LoVo (cell line): ENCODE measurements at regions not wholly inside any gene's neighbourhood (a gene's known extent, or its start where the extent isn't known, plus 50 kb on each side); places are given as distances from the start of the nearest gene placed in this dataset.

Experiments used
- DNase-seq: peaks from one replicate; pipeline ENCODE4 v3.0.0-alpha.2; 2016; ENCODE audit warnings: low spot score

GRCh38 chr5:89036704-89037489 is 153.9 kb upstream of the MEF2C start:
- no peak for DNase-seq

- DNase-seq = no peak
These were observed 153.2 kb upstream of the MEF2C start for GRCh38 chr5:89036166-89036565.

- no peak for DNase-seq
These were observed 151.6 kb upstream of the MEF2C start for GRCh38 chr5:89034588-89034987.

- DNase-seq = no peak
These were observed 147.8 kb upstream of the MEF2C start for GRCh38 chr5:89030798-89031197.

- peak; percentile 37 for DNase-seq
These were observed 145.8 kb upstream of the MEF2C start for GRCh38 chr5:89028595-89029285.

GRCh38 chr5:89024045-89024444 is 141.1 kb upstream of the MEF2C start:
- DNase-seq = no peak

DNA sequence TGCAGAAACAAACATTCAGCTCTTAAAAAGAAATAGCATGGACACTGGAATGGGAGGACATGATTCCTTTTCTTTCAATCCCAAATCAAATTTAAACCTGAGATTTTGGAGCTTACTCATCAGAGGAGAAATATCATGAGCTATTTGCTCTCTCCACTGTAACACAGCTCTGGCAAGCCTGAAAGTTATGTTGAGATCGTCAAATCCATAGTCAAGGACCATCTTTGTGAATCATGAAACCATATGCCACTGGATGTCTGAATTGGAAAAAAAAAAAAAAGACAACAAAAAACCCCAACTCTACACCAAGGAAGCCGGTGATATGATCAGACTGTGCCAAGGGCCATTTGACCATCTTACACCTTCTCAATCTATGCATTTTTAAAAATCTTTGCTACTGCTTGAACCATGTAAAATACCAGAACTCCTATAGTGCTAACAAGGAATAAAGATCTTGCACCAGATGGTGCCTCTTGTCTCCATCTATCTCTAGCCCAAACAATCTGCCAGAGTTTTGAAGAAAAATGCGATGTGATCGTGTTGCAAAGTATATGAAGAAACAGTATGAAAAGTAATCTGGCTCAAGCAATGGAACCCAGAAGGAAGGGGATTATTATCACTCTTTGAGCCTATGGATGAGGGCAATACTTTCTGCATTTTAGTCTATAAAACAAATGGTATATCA is 138.1 kb upstream of the MEF2C start:
- DNase-seq = no peak

GRCh38 chr5:89016741-89017303 is 133.8 kb upstream of the MEF2C start:
- DNase-seq = no peak

- DNase-seq = no peak
These were observed 132.4 kb upstream of the MEF2C start for GRCh38 chr5:89015409-89015808.

GRCh38 chr5:89011778-89012711 is 129.1 kb upstream of the MEF2C start:
- no peak for DNase-seq

GRCh38 chr5:89010512-89010911 is 127.5 kb upstream of the MEF2C start:
- DNase-seq = no peak

- DNase-seq = no peak
These were observed 125.3 kb upstream of the MEF2C start for GRCh38 chr5:89008291-89008690.

DNA sequence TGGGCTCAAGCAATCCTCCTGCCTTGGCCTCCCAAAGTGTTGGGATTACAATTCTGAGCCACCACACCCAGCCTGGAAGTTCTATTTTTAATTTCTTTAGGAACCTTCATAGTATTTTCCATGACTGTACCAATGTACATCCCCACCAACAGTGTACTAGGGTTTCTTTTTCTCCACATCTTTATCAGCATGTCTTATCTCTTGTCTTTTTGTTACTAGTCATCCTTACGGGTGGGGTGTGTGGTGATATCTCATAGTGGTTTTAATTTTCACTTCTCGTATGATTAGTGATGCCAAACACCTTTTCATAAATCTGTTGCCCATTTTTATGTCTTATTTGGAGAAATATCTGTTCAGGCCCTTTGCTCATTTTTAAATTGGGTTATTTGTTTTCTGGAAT is 123.0 kb upstream of the MEF2C start:
- no peak for DNase-seq

DNA sequence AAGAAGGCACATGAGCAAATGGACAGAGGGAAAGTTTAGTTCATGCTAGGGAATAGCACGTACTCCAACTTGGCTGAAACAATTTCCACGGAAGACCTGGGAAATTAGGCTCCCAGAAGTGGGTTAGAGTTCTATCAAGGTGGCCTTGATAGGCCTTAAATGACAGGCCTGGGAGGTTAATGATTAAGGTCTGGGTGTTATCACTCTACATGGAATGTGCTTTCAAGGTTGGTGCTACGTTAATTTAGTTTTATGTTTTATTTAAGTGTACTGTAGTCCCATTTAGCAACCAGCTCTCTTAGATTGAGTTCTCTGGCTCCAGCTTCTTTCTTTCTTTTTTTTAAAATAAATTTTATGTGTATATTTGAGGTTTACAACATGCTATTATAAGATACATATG is 121.4 kb upstream of the MEF2C start:
- no peak for DNase-seq

- no peak for DNase-seq
These were observed 120.6 kb upstream of the MEF2C start for GRCh38 chr5:89003563-89004036.

GRCh38 chr5:88999853-89000252 is 116.9 kb upstream of the MEF2C start:
- DNase-seq = no peak

DNA sequence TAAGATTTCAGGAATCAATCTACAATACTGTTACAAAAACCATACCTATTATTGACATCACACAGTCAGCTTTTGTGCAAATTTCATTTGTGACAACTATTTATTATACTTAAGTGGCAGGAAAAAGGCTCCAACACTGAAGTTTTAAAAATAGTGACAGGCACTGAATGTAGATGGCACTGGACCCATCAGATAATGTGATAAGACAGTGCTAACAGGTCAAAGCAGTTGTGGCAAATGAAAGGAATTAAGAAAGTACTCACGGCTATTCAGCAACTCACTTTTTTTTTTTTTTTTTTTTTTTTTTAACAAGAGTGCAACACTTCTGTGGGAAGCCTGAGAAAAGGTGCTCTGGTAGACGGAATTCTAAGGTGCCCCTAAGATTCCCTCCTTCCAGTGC is 115.0 kb upstream of the MEF2C start:
- DNase-seq = no peak

GRCh38 chr5:88984040-88984439 is 101.1 kb upstream of the MEF2C start:
- no peak for DNase-seq

GRCh38 chr5:88979726-88980125 is 96.7 kb upstream of the MEF2C start:
- DNase-seq = no peak

DNA sequence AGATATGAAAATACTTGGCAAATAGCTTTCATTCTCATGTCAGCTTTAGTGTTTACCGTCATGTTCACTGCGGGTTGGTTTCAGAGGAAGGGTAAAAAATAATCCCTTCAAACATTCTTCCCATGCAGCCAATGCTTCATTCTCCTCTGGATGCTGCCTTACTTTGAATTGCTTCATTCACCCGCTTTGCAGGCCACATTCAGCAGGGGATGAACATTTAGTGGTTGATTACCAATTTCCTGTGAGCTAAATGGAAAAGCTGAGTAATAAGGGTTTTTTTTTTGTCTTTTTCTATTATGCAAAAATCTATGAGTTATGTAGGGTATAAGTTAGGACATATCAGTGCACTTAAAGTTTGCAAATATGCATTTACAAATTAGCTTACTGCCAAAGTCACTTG is 96.3 kb upstream of the MEF2C start:
- no peak for DNase-seq

GRCh38 chr5:88976914-88977313 is 93.9 kb upstream of the MEF2C start:
- no peak for DNase-seq
